Posterior vena cava (tissue), 2 donors: ENCODE measurements at regions not wholly inside any gene's neighbourhood (a gene's known extent, or its start where the extent isn't known, plus 50 kb on each side); places are given as distances from the start of the nearest gene placed in this dataset.
"Not testable (repeated sequence)": the region's sequence is repeated elsewhere in the genome, so short reads cannot be mapped to it uniquely, and the experiment has no call there.

Experiments used
- DNase-seq: peaks from one replicate; pipeline ENCODE4 v3.0.0-alpha.2; 2020; ENCODE audit warnings: low spot score
- intact Hi-C, 2 donors: fragments of 100-400 bp; cut with DNase I; formaldehyde crosslinking; loops; one replicate each; pipeline versions ENCODE4 v1.14.1 to v1.14.2; 2022 to 2023
- donor health status: DM: yes; HTN: yes; CAD: no.
- donor health status: DM: yes; HTN: yes; CAD: no.

DNA sequence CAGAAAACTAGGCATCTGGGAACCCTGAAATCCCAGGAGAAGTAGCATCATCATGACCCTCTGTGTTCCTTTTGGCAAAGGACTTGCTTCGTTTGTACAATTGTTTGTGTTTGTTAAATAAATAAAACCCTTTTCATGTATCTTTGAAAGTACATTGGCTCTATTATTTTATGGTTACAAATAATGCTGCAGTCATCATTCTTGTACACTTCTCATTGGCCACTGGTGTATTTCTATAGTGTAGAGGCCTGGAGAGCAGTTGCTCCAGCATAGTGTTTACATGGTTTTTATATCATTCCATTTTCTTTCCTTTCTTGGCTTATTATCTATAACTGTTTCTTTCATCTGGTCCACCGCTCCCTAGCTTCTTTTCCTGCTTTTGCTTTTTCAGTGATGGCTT, 253.3 kb downstream of the FAM72C start:
- no peak for DNase-seq
- intact Hi-C loops = no loop called here

DNA sequence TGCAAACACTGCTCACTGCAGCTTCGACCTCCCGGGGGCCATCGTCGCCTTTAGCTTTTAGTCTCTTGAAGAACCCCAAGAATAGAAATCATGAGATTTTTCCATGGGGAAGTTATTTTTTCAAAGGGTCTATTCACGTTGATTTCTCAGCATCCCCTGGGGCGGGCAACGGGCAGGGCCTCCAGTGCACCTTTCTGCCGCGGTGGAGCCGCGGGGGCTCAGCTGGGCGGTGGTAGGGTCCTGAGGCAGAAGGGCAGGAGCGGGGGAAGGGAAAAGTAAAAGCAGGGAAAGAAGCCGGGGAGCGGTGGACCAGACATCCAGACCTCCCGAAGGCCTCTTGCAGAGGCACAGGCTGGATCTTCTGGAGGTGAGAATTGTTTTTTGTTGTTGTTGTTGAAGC, 253.8 kb downstream of the FAM72C start:
- intact Hi-C loops = no loop called here
- no peak for DNase-seq

- DNase-seq = no peak
- intact Hi-C loops = no loop called here
Measured at GRCh38 chr1:143717434-143717833, 254.4 kb downstream of the FAM72C start.

DNA sequence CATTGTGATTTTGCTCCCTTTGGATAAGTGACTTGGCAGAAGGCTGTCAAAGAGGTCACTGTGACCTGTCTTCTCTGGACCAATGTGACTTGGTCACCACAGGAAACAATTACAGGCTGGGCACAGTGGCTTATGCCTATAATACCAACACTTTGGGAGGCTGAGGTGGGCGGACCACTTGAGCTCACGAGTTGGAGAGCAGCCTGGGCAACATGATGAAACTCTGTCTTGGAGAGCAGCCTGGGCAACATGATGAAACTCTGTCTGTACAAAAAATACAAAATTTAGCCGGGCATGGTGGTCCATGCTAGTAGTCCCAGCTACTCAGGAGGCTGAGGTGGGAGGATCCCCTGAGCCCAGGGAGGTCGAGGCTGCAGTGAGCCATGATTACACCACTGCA, 256.9 kb downstream of the FAM72C start:
- DNase-seq, intact Hi-C loops: not testable (repeated sequence)

GRCh38 chr1:143709606-143710259, 262.1 kb downstream of the FAM72C start:
- intact Hi-C loops = loop anchor here in 1 of 2 donors (5.0 kb wide), 1 partner anchor 42 kb away; no protein-coding TSS in a partner anchor
- not testable (repeated sequence) for DNase-seq

DNA sequence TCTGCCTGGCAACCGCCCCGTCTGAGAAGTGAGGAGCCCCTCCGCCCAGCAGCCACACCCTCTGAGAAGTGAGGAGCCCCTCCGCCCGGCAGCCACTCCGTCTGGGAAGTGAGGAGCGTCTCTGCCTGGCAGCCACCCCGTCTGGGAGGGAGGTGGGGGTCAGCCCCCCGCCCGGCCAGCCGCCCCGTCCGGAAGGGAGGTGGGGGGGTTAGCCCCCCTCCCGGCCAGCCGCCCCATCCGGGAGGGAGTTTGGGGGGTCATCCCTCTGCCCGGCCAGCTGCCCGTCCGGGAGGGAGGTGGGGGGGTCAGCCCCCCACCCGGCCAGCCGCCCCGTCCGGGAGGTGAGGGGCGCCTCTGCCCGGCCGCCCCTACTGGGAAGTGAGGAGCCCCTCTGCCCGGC, 269.0 kb downstream of the FAM72C start:
- intact Hi-C loops, DNase-seq: not testable (repeated sequence)

- intact Hi-C loops = no loop called here
- DNase-seq = no peak
Measured at GRCh38 chr1:143699731-143700130, 272.1 kb downstream of the FAM72C start.

GRCh38 chr1:143699115-143699514, 272.7 kb downstream of the FAM72C start:
- DNase-seq = no peak
- intact Hi-C loops = no loop called here

DNA sequence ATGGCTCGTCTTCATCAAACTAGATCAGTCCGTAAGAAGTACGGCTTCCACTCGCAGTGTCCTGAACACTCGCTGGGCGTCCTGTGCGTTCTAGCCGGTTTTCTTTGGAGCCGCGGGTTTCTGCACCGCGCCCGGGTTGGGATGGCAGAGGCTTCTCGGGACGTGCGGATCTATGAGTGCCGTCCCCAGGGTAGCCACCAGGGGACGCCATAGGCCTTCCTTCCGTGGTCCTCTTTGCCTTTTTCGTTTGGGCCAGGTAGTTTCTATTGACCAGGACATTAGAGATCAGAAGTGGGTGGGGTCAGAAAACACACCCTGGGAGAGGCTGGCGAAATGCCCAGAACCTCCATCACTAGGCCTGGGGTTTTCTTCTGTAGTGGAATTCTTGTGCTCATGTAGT, 273.8 kb downstream of the FAM72C start:
- no peak for DNase-seq
- intact Hi-C loops = no loop called here

GRCh38 chr1:143694085-143694484, 277.7 kb downstream of the FAM72C start:
- intact Hi-C loops = no loop called here
- peak; percentile 28 for DNase-seq

GRCh38 chr1:143691971-143692529, 279.7 kb downstream of the FAM72C start:
- DNase-seq = no peak
- intact Hi-C loops = no loop called here

GRCh38 chr1:143691400-143691891, 280.3 kb downstream of the FAM72C start:
- no peak for DNase-seq
- intact Hi-C loops = no loop called here

DNA sequence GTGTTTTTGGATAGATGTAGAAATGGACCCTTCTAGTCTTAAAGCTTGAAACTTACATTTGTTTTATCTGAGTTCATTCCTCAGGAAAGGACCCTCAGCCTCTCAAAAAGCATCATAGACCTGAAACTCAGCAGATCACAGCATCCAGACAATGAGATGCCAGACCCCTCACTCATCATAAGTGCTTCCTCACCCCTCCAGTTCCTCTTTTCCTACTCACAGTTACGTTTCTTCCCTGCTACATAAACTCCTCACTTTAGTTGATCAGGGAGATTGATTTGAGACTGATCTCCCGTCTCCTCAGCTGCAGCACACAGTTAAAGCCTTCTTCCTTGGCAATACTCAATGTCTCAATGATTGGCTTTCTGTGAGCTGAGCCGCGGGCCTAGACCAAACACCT, 282.0 kb downstream of the FAM72C start:
- intact Hi-C loops = no loop called here
- DNase-seq = no peak

DNA sequence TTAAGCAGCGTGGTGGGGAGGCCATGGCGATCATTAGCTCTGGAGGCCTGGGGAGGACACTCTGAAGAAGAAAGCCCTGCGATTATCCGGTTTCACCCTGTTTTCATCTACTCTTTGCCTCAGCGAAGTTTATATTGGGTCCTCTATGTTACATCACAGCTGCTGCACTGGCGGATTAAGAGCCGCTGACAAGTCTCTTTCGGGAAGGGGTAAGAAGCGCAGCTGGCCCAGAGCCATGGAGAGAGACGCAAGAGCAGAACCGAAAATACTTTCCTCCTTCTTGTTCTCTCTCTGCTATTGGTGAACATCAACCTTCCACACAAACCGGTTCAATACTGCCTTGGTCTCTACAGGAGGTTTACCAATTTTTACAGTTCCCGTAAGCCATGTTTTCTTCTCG, 291.5 kb downstream of the FAM72C start:
- no peak for DNase-seq

DNA sequence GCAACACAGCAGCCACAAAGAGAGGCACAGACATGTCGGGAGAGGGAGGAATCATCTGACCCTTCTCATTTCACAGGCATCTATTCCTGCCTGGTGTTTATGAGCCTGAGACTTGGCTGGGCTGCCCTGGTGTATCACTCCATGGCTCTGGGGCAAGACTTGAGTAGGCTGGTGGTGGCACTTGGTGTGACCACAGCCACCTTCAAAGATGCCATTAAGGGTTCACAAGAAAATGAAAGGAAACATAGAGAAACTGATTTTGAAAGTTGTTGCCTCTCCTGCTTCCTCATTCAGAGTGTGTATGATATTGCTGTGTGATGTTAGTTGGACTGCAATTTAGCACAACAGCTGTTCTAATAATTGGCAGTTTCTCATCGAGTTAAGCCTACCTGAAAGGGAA, 298.8 kb downstream of the FAM72C start:
- intact Hi-C loops = no loop called here
- no peak for DNase-seq

More for the DNA sequence above, 291.5 kb downstream of the FAM72C start:
- intact Hi-C loops = no loop called here

GRCh38 chr1:143667730-143668129, 304.1 kb downstream of the FAM72C start:
- intact Hi-C loops = loop anchor here in 1 of 2 donors (5.0 kb wide), 1 partner anchor 40 kb away; no protein-coding TSS in a partner anchor
- DNase-seq = peak; percentile 78

GRCh38 chr1:143666851-143667250, 304.9 kb downstream of the FAM72C start:
- intact Hi-C loops = loop anchor here in 1 of 2 donors (5.0 kb wide), 1 partner anchor 40 kb away; no protein-coding TSS in a partner anchor
- DNase-seq = no peak

- intact Hi-C loops = loop anchor here in 1 of 2 donors (5.0 kb wide), 1 partner anchor 42 kb away; no protein-coding TSS in a partner anchor
- DNase-seq = no peak
Measured at GRCh38 chr1:143665606-143666005, 306.2 kb downstream of the FAM72C start.

DNA sequence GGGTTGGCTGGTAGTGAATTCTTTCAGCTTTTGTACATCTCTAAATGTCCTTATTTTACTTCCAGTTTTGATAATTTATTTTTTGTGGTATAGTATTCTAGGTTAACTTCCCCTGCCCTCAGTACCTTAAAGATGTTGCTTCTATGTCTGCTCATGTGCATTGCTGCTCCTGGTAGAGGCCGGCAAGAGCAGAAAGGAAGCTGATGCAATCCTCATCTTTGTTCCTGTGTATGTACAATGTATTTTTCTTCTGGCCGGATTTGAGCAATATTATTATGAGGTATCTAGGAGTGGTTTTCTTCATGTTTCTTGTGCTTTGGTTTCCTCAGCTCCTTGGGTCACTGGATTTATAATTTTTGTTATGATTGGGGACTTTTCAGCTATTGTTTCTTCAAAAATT, 308.7 kb downstream of the FAM72C start:
- intact Hi-C loops, DNase-seq: not testable (repeated sequence)

DNA sequence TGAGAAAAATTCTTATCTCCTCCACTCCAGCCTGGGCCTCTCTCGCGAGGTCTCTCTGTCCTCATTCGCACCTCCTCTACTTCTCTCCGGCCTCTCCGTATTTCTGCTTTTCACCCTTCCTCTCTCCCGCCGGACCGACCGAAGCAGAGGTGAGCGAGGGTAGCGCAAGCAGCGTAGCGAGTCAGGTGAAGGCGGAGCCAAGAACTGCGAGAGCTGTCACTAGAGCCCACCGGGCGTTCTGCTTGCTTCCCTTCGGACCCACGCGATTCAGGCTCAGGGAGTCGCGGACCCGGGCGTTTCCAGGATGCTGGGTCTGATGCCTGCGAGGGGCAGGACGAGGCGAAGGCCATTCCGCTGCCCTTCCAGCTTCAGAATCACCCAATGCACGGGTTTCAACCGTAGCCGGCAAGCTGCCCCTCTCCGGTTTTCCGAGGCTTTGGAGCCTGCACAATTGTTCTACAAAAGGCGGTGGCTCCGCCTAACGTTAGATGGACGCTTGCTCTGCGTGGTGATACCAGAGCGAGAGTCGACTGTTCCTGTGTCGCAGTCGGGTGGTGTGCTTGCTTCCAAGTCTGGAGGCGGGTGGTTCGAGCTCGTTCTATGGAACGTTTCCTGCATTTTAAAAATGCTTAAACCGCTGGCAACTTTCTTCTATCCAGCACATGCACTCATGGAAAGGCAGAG, 310.2 kb downstream of the FAM72C start:
- no peak for DNase-seq
- intact Hi-C loops = no loop called here
